DND-41 (cell line): ENCODE measurements at regions not wholly inside any gene's neighbourhood (a gene's known extent, or its start where the extent isn't known, plus 50 kb on each side); places are given as distances from the start of the nearest gene placed in this dataset.
"Not testable (repeated sequence)": the region's sequence is repeated elsewhere in the genome, so short reads cannot be mapped to it uniquely, and the experiment has no call there.

Experiments
- ATAC-seq: fragments of 200-7000 bp; cut with Tn5 transposase; 3 replicates; pipeline ENCODE4 v1.9.1; 2021; ENCODE audit warnings: low read depth; ENCODE audit not compliant: insufficient read depth
- DNase-seq: peaks from one replicate; pipeline ENCODE4 v3.0.0-alpha.2; 2020
- H2AFZ ChIP-seq: 2 replicates; pipeline ENCODE4 v1.6.0; 2012; ENCODE audit warnings: low read depth, low read length
- H3K27ac ChIP-seq: 2 replicates; pipeline ENCODE4 v1.5.1; 2012; ENCODE audit warnings: low read length, inconsistent platforms
- H3K27me3 ChIP-seq: fragments of 200-600 bp; sonication (generic); 2 replicates; pipeline ENCODE4 v1.6.0; 2012; ENCODE audit warnings: low read length, mild to moderate bottlenecking, inconsistent platforms; ENCODE audit not compliant: insufficient read depth, poor library complexity
- H3K36me3 ChIP-seq: 2 replicates; pipeline ENCODE4 v1.5.1; 2012; ENCODE audit warnings: low read length, inconsistent platforms; ENCODE audit not compliant: insufficient read depth
- H3K4me1 ChIP-seq: 2 replicates; pipeline ENCODE4 v1.5.1; 2012; ENCODE audit warnings: mild to moderate bottlenecking, low read length; ENCODE audit not compliant: insufficient read depth
- H3K4me2 ChIP-seq: 2 replicates; pipeline ENCODE4 v1.6.0; 2012; ENCODE audit warnings: mild to moderate bottlenecking, moderate library complexity, low read length, inconsistent platforms; ENCODE audit not compliant: insufficient read depth
- H3K4me3 ChIP-seq, 2 experiments: fragments of 200-600 bp in 1 of 2; shearing (Covaris generic) in 1 of 2; 2 replicates each; pipeline ENCODE4 v1.5.1; 2012 to 2016; ENCODE audit warnings: inconsistent platforms in 2 of 2, low read length in 2 of 2, mild to moderate bottlenecking in 2 of 2, low read depth in 1 of 2, moderate library complexity in 1 of 2
- H3K79me2 ChIP-seq: 2 replicates; pipeline ENCODE4 v1.6.0; 2012; ENCODE audit warnings: low read length, inconsistent platforms; ENCODE audit not compliant: insufficient read depth
- H3K9ac ChIP-seq: 2 replicates; pipeline ENCODE4 v1.6.0; 2012; ENCODE audit warnings: low read depth, mild to moderate bottlenecking, inconsistent platforms, low read length, moderate library complexity
- H3K9me3 ChIP-seq: 2 replicates; pipeline ENCODE4 v1.5.1; 2012; ENCODE audit warnings: low read length, moderate library complexity, mild to moderate bottlenecking, inconsistent platforms; ENCODE audit not compliant: insufficient read depth, severe bottlenecking
- H4K20me1 ChIP-seq: 2 replicates; pipeline ENCODE4 v1.6.0; 2012; ENCODE audit warnings: low read length; ENCODE audit not compliant: insufficient read depth
- EZH2 ChIP-seq: IDR thresholded peaks from 3 replicates; pipeline ENCODE4 v1.6.1; 2012; ENCODE audit warnings: borderline replicate concordance, low read depth, mild to moderate bottlenecking, moderate library complexity, low read length, inconsistent platforms; ENCODE audit not compliant: severe bottlenecking
- TF ChIP-seq, protein P1 (sequence below): IDR thresholded peaks from 2 replicates; pipeline ENCODE4 v1.5.1; 2012; ENCODE audit warnings: borderline replicate concordance, low read length, moderate library complexity, mild to moderate bottlenecking; ENCODE audit not compliant: poor library complexity, severe bottlenecking; ENCODE audit errors: extremely low read depth

GRCh38 chr1:45265244-45265643 is 58.8 kb upstream of the ZSWIM5 start:
- no peak for DNase-seq
- no peak overlapping the region for H2AFZ ChIP-seq
- H3K9ac ChIP-seq = no peak overlapping the region
- no peak overlapping the region for H3K4me3 ChIP-seq
- no peak overlapping the region for H3K27ac ChIP-seq
- no peaks in the 10 kb centered on the region for H3K27me3 ChIP-seq
- ATAC-seq = no peak
- H3K9me3 ChIP-seq = no peaks in the 10 kb centered on the region
- H3K4me1 ChIP-seq = no peaks in the 10 kb centered on the region
- no peaks in the 10 kb centered on the region for H3K36me3 ChIP-seq
- no peak overlapping the region for H3K4me2 ChIP-seq
- H3K79me2 ChIP-seq = no peaks in the 10 kb centered on the region
- TF ChIP-seq, protein P1, sequence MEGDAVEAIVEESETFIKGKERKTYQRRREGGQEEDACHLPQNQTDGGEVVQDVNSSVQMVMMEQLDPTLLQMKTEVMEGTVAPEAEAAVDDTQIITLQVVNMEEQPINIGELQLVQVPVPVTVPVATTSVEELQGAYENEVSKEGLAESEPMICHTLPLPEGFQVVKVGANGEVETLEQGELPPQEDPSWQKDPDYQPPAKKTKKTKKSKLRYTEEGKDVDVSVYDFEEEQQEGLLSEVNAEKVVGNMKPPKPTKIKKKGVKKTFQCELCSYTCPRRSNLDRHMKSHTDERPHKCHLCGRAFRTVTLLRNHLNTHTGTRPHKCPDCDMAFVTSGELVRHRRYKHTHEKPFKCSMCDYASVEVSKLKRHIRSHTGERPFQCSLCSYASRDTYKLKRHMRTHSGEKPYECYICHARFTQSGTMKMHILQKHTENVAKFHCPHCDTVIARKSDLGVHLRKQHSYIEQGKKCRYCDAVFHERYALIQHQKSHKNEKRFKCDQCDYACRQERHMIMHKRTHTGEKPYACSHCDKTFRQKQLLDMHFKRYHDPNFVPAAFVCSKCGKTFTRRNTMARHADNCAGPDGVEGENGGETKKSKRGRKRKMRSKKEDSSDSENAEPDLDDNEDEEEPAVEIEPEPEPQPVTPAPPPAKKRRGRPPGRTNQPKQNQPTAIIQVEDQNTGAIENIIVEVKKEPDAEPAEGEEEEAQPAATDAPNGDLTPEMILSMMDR = no peak
- no peak for TF ChIP-seq EZH2
- H4K20me1 ChIP-seq = no peaks in the 10 kb centered on the region

DNA sequence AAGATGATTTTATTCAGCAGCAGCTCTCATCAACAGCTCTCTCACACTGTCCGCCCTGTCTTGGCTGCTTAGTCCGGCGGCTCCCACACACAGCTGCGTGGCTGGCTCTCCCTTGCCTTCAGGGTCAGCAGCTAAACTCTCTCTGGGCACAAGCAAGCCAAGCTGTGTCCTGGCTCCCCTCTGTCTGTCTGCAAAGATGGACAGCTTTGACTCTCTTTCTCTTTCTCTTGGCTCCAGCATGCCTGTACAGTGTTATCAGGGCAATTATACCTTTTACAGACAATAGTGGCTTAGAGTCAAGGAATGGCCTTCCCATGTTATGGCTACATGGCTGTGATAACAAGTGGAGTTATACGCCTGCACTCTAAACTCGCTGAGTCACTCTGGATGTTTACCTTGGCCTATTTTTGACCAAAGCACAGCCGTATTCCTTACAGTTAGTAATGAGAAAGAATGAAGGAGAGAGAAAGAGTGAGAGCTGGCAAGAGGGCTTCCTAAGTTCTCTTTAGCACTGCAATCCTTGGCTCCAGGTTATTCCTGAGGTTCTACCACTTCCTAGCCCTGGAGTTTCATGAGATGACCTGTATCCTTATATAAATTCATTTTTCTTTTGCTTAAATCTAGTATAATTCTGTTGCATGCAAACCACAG is 59.9 kb upstream of the ZSWIM5 start:
- Histone ChIP-seq H4K20me1 (no peaks in the 10 kb centered on the region), H2AFZ (no peak overlapping the region), H3K79me2 (no peaks in the 10 kb centered on the region), H3K9me3 (no peaks in the 10 kb centered on the region), H3K4me2 (no peak overlapping the region), H3K4me1 (no peaks in the 10 kb centered on the region), H3K36me3 (no peaks in the 10 kb centered on the region), H3K27me3 (no peaks in the 10 kb centered on the region), H3K27ac (no peak overlapping the region), H3K4me3 (no peak overlapping the region), H3K9ac (no peak overlapping the region)
- no peak for DNase-seq
- ATAC-seq = no peak
- no peak for TF ChIP-seq EZH2
- TF ChIP-seq, protein P1 = no peak

DNA sequence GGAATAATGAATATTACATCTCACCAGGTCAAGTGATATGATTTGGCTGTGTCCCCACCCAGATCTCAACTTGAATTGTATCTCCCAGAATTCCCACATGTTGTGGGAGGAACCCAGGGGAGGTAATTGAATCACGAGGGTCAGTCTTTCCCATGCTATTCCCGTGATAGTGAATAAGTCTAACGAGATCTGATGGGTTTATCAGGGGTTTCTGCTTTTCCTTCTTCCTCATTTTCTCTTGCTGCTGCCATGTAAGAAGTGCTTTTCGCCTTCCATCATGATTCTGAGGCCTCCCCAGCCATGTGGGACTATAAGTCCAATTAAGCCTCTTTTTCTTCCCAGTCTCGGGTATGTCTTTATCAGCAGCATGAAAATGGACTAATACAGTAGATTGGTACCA is 58.4 kb upstream of the HPDL start:
- not testable (repeated sequence) for H3K36me3 ChIP-seq, H3K27ac ChIP-seq, H3K79me2 ChIP-seq, H3K4me1 ChIP-seq, H3K4me3 ChIP-seq, H2AFZ ChIP-seq, H3K4me2 ChIP-seq, H3K27me3 ChIP-seq, ATAC-seq, H4K20me1 ChIP-seq, DNase-seq, H3K9me3 ChIP-seq, H3K9ac ChIP-seq

- H3K9me3 ChIP-seq, H3K27ac ChIP-seq, H3K4me3 ChIP-seq, H3K9ac ChIP-seq, H3K79me2 ChIP-seq, H3K27me3 ChIP-seq, H3K4me1 ChIP-seq, H3K36me3 ChIP-seq, H2AFZ ChIP-seq, H4K20me1 ChIP-seq, DNase-seq, ATAC-seq, H3K4me2 ChIP-seq: not testable (repeated sequence)
These were observed 54.4 kb upstream of the HPDL start for GRCh38 chr1:45272267-45272666.
